Ishikawa (cell line): ENCODE measurements at regions not wholly inside any gene's neighbourhood (a gene's known extent, or its start where the extent isn't known, plus 50 kb on each side); places are given as distances from the start of the nearest gene placed in this dataset.

Experiments used
- CEBPB ChIP-seq: IDR thresholded peaks from 2 replicates; pipeline ENCODE4 v1.6.1; 2012
- CREB1 ChIP-seq: IDR thresholded peaks from 2 replicates; pipeline ENCODE4 v1.6.1; 2012; ENCODE audit warnings: low read depth
- EGR1 ChIP-seq: IDR thresholded peaks from 2 replicates; pipeline ENCODE4 v1.6.1; 2012
- EP300 ChIP-seq: IDR thresholded peaks from 2 replicates; pipeline ENCODE4 v1.6.1; 2012; ENCODE audit warnings: borderline replicate concordance
- FOXM1 ChIP-seq: IDR thresholded peaks from 2 replicates; pipeline ENCODE4 v1.6.1; 2012; ENCODE audit warnings: low read depth, borderline replicate concordance
- NFIC ChIP-seq: IDR thresholded peaks from 2 replicates; pipeline ENCODE4 v1.6.1; 2012
- RAD21 ChIP-seq: IDR thresholded peaks from 2 replicates; pipeline ENCODE4 v1.6.1; 2012; ENCODE audit warnings: low read depth
- TAF1 ChIP-seq: IDR thresholded peaks from 2 replicates; pipeline ENCODE4 v1.6.1; 2012; ENCODE audit warnings: low read depth, mild to moderate bottlenecking
- TCF12 ChIP-seq: IDR thresholded peaks from 2 replicates; pipeline ENCODE4 v1.6.1; 2012; ENCODE audit warnings: low read depth
- TEAD4 ChIP-seq: IDR thresholded peaks from 2 replicates; pipeline ENCODE4 v1.6.1; 2012
- YY1 ChIP-seq: IDR thresholded peaks from 2 replicates; pipeline ENCODE4 v1.6.1; 2012; ENCODE audit warnings: low read depth
- ZBTB7A ChIP-seq: IDR thresholded peaks from 2 replicates; pipeline ENCODE4 v1.6.1; 2012; ENCODE audit warnings: low read depth
- TF ChIP-seq, protein P1 (sequence below): IDR thresholded peaks from 2 replicates; pipeline ENCODE4 v1.6.1; 2012
- TF ChIP-seq, protein P2 (sequence below): IDR thresholded peaks from 2 replicates; pipeline ENCODE4 v1.6.1; 2012; ENCODE audit warnings: low read depth, mild to moderate bottlenecking
- TF ChIP-seq, protein P3 (sequence below): IDR thresholded peaks from 2 replicates; pipeline ENCODE4 v1.6.1; 2012

DNA sequence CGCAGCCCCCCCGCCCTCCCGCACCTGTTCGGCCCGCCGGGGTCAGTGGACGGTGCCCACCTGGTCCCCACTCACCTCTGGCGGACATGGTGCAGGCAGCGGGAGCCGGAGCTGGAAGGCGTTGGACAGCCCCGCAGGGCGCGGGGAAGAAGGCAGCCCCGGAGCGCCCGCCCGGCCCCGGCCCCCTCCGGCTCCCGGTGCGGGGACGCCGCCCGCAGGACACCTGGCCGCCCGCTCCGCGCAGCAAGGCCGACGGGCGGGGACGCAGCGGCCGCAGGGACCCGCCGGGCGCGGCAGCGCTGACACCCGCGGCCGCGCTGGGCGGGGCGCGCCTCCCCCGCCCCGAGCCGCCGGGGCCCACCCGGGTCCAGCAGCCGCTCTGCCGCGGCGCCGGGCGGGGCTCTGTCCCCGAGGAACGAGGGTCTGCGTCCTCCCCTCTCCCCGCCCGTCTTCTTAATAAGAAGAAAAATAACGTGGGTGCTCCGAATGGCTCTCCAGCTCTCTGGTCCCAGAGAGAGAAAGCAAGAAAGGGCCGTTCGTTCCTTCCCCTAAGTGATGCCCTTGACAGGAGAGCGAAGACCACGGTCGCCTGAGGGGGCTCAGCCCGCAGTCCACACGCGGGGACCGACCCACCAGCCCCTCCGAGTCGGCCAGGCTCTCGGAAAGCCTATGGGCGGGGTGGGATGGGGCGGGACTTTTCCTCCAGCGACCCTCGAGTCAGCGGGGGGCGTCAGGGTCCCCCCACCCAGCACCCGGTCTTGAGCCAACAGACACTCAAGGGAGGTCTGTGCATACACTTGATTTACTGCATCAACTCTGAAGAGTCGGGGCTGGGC lies 53.4 kb upstream of the FHIP2A start:
- TF ChIP-seq, protein P1, sequence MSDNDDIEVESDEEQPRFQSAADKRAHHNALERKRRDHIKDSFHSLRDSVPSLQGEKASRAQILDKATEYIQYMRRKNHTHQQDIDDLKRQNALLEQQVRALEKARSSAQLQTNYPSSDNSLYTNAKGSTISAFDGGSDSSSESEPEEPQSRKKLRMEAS = no peak
- TF ChIP-seq ZBTB7A (peak; percentile 60), RAD21 (no peak), TCF12 (peak; percentile 6; the same call in 1 of the 2 replicates), EGR1 (no peak)

DNA sequence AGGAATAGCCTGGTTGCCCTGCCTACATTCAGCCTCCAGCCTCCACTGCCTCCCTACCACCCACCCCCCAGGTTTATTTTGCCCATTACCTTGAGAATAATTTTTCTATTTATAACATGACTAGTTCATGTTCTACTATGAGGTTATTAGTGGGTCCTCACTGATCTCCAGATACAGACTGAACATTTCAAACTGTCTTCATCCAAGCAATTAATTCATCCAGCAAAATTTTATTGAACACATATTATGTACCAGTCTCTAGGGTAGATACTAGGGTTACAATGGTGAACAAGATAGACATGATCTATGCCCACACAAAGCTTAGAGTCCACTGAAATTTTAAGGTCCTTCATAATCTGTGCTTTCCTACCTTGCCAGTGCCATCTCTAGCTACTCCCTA lies 51.6 kb upstream of the FHIP2A start:
- TF ChIP-seq TCF12 = no peak

DNA sequence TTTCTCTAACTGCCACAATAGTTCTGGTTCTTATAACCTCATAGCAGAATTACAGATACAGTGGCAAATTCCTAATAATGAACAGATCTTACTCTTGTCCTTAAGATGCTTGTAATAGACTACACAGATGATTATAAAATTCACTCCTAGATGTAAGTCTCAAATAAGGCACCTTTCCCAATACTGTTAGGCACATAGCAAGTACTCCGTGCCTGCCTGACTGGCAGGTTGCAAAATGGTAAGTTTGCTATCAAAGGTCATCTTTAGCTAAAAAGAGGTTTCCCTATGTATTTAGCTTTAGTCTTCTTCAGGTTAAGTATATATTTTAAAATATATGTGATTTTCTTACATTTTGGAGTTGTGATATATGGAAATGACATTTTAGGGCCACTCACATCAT lies 50.4 kb upstream of the FHIP2A start:
- TF ChIP-seq TAF1 (no peak), NFIC (no peak), TCF12 (no peak), CEBPB (no peak), EP300 (no peak), YY1 (no peak), CREB1 (no peak), TEAD4 (no peak), FOXM1 (no peak)
- TF ChIP-seq, protein P1 = no peak
- TF ChIP-seq, protein P2, sequence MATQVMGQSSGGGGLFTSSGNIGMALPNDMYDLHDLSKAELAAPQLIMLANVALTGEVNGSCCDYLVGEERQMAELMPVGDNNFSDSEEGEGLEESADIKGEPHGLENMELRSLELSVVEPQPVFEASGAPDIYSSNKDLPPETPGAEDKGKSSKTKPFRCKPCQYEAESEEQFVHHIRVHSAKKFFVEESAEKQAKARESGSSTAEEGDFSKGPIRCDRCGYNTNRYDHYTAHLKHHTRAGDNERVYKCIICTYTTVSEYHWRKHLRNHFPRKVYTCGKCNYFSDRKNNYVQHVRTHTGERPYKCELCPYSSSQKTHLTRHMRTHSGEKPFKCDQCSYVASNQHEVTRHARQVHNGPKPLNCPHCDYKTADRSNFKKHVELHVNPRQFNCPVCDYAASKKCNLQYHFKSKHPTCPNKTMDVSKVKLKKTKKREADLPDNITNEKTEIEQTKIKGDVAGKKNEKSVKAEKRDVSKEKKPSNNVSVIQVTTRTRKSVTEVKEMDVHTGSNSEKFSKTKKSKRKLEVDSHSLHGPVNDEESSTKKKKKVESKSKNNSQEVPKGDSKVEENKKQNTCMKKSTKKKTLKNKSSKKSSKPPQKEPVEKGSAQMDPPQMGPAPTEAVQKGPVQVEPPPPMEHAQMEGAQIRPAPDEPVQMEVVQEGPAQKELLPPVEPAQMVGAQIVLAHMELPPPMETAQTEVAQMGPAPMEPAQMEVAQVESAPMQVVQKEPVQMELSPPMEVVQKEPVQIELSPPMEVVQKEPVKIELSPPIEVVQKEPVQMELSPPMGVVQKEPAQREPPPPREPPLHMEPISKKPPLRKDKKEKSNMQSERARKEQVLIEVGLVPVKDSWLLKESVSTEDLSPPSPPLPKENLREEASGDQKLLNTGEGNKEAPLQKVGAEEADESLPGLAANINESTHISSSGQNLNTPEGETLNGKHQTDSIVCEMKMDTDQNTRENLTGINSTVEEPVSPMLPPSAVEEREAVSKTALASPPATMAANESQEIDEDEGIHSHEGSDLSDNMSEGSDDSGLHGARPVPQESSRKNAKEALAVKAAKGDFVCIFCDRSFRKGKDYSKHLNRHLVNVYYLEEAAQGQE = no peak

DNA sequence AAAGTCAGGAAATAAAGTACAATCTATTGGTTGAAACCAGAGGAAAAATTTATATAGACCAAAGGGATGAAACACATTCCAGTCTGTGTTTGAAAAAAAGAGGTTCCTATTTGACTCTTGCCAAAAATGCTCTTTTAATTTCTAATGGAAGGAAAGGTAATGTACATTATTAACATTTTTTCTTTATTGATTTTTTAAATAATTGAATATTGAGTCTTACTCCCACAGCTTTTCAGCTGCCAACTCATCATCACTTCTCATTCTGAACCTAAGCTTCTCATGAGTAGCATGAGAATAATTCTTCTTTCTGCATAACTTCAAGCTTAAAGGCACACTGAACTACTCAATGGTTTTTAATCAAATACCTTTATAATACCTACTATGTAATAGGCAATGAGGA lies 49.8 kb upstream of the FHIP2A start:
- TF ChIP-seq, protein P3, sequence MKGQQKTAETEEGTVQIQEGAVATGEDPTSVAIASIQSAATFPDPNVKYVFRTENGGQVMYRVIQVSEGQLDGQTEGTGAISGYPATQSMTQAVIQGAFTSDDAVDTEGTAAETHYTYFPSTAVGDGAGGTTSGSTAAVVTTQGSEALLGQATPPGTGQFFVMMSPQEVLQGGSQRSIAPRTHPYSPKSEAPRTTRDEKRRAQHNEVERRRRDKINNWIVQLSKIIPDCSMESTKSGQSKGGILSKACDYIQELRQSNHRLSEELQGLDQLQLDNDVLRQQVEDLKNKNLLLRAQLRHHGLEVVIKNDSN = no peak
- TF ChIP-seq EP300 (no peak), TAF1 (no peak), NFIC (no peak), RAD21 (no peak), CREB1 (no peak), ZBTB7A (no peak)
- TF ChIP-seq, protein P2 = no peak
